DMS153 treated with DMSO at 0.1 percent for 48 hours (cell line): ENCODE measurements at regions not wholly inside any gene's neighbourhood (a gene's known extent, or its start where the extent isn't known, plus 50 kb on each side); places are given as distances from the start of the nearest gene placed in this dataset.
"Not testable (repeated sequence)": the region's sequence is repeated elsewhere in the genome, so short reads cannot be mapped to it uniquely, and the experiment has no call there.

Source experiments
- DNase-seq: peaks from one replicate; lab custom pipeline; 2025; ENCODE audit not compliant: unreplicated experiment; lab: John Stamatoyannopoulos, UW

- DNase-seq = no peak
Observed at GRCh38 chr4:130896920-130897319, 1801.0 kb downstream of the C4orf33 start.

- no peak for DNase-seq
Observed at GRCh38 chr4:130901321-130901720, 1805.4 kb downstream of the C4orf33 start.

- no peak for DNase-seq
Observed at GRCh38 chr4:130922955-130923354, 1827.0 kb downstream of the C4orf33 start.

- no peak for DNase-seq
Observed at GRCh38 chr4:130955520-130955919, 1859.6 kb downstream of the C4orf33 start.

- no peak for DNase-seq
Observed at GRCh38 chr4:130985371-130985770, 1889.4 kb downstream of the C4orf33 start.

- DNase-seq = no peak
Observed at GRCh38 chr4:130995988-130996387, 1900.0 kb downstream of the C4orf33 start.

- DNase-seq = no peak
Observed at GRCh38 chr4:131001371-131001770, 1905.4 kb downstream of the C4orf33 start.

- no peak for DNase-seq
Observed at GRCh38 chr4:131002132-131002531, 1906.2 kb downstream of the C4orf33 start.

GRCh38 chr4:131006388-131006787 lies 1910.4 kb downstream of the C4orf33 start:
- DNase-seq = no peak

- not testable (repeated sequence) for DNase-seq
Observed at GRCh38 chr4:131011961-131012360, 1916.0 kb downstream of the C4orf33 start.

GRCh38 chr4:131013226-131013625 lies 1917.3 kb downstream of the C4orf33 start:
- no peak for DNase-seq

- DNase-seq = no peak
Observed at GRCh38 chr4:131026771-131027170, 1930.8 kb downstream of the C4orf33 start.

- DNase-seq = no peak
Observed at GRCh38 chr4:131044368-131044767, 1948.4 kb downstream of the C4orf33 start.

- no peak for DNase-seq
Observed at GRCh38 chr4:131046821-131047220, 1950.9 kb downstream of the C4orf33 start.

GRCh38 chr4:131052646-131053045 lies 1956.7 kb downstream of the C4orf33 start:
- DNase-seq = no peak

GRCh38 chr4:131054489-131055019 lies 1958.6 kb downstream of the C4orf33 start:
- DNase-seq = no peak

- DNase-seq = no peak
Observed at GRCh38 chr4:131061734-131062133, 1965.8 kb downstream of the C4orf33 start.

- DNase-seq = no peak
Observed at GRCh38 chr4:131063878-131064277, 1967.9 kb downstream of the C4orf33 start.

- no peak for DNase-seq
Observed at GRCh38 chr4:131081069-131081468, 1985.1 kb downstream of the C4orf33 start.

GRCh38 chr4:131084997-131085396 lies 1989.0 kb downstream of the C4orf33 start:
- DNase-seq = no peak

- DNase-seq = peak; percentile 45
Observed at GRCh38 chr4:131091896-131092295, 1995.9 kb downstream of the C4orf33 start.

- no peak for DNase-seq
Observed at GRCh38 chr4:131093303-131093702, 1997.4 kb downstream of the C4orf33 start.

GRCh38 chr4:131098976-131099375 lies 2003.0 kb downstream of the C4orf33 start:
- no peak for DNase-seq

- no peak for DNase-seq
Observed at GRCh38 chr4:131113273-131113672, 2017.3 kb downstream of the C4orf33 start.
